AG10803 (cell line): ENCODE measurements at regions not wholly inside any gene's neighbourhood (a gene's known extent, or its start where the extent isn't known, plus 50 kb on each side); places are given as distances from the start of the nearest gene placed in this dataset.
A peak's percentile ranks its signal among the peaks of the same experiment; 100 is the strongest.

Experiments used
- DNase-seq: peaks from one replicate; pipeline ENCODE4 v3.0.0; 2010; ENCODE audit warnings: low read depth
- H3K4me3 ChIP-seq: 2 replicates; pipeline ENCODE4 v1.5.1; 2011; ENCODE audit warnings: mild to moderate bottlenecking, low read length, control low read depth
- CTCF ChIP-seq: conservative IDR thresholded peaks from 2 replicates; pipeline ENCODE4 v1.5.1; 2011; ENCODE audit warnings: mild to moderate bottlenecking, low read length, control low read depth, inconsistent platforms

GRCh38 chr7:42687211-42688055 lies 224.4 kb downstream of the C7orf25 start:
- no peak overlapping the region for H3K4me3 ChIP-seq
- DNase-seq, result no peak

GRCh38 chr7:42686594-42687156 lies 225.2 kb downstream of the C7orf25 start:
- TF ChIP-seq CTCF, result no peak
- H3K4me3 ChIP-seq, result no peak overlapping the region

More at GRCh38 chr7:42687211-42688055, 224.4 kb downstream of the C7orf25 start:
- no peak for TF ChIP-seq CTCF

GRCh38 chr7:42685911-42686310 lies 226.0 kb downstream of the C7orf25 start:
- no peak for TF ChIP-seq CTCF
- H3K4me3 ChIP-seq, result no peak overlapping the region
- DNase-seq, result no peak

More at GRCh38 chr7:42686594-42687156, 225.2 kb downstream of the C7orf25 start:
- no peak for DNase-seq

GRCh38 chr7:42677751-42678699 lies 233.8 kb downstream of the C7orf25 start:
- DNase-seq, result peak; percentile 95
- no peak for TF ChIP-seq CTCF
- no peak overlapping the region for H3K4me3 ChIP-seq

GRCh38 chr7:42674541-42674940 lies 237.3 kb downstream of the C7orf25 start:
- peak; percentile 10 for DNase-seq
- TF ChIP-seq CTCF, result no peak
- no peak overlapping the region for H3K4me3 ChIP-seq

GRCh38 chr7:42673951-42674350 lies 237.9 kb downstream of the C7orf25 start:
- no peak for TF ChIP-seq CTCF
- DNase-seq, result no peak
- H3K4me3 ChIP-seq, result no peak overlapping the region
